ENCODE measurements at regions not wholly inside any gene's neighbourhood (a gene's known extent, or its start where the extent isn't known, plus 50 kb on each side); places are given as distances from the start of the nearest gene placed in this dataset.

GRCh38 chr7:156056534-156056933 is 244.3 kb upstream of the SHH start:
- no peak for TF ChIP-seq POLR2AphosphoS5 (IDR thresholded peaks at IDR 0.05)
- TF ChIP-seq POLR2A (IDR thresholded peaks at IDR 0.05), result no peak
